ENCODE measurements at regions not wholly inside any gene's neighbourhood (a gene's known extent, or its start where the extent isn't known, plus 50 kb on each side); places are given as distances from the start of the nearest gene placed in this dataset.
"Not testable (repeated sequence)": the region's sequence is repeated elsewhere in the genome, so short reads cannot be mapped to it uniquely, and the experiment has no call there.

- Mint-ChIP-seq H3K27me3 (no peaks in the 10 kb centered on the region), H3K4me1 (no peaks in the 10 kb centered on the region), H3K36me3 (no peaks in the 10 kb centered on the region), H3K27ac (no peak overlapping the region), H3K4me3 (no peak overlapping the region), H3K9me3 (peaks cover 0 to 7% (median 0%) of the 10 kb centered on the region in 11 donors)
- Histone ChIP-seq H3K36me3 (ENCODE audit: control insufficient read depth in 2 of 3, insufficient read depth in 3 of 3, low read length in 3 of 3) (no peaks in the 10 kb centered on the region), H3K4me1 (ENCODE audit: control insufficient read depth in 2 of 2, insufficient read depth in 2 of 2, low read length in 2 of 2) (no peaks in the 10 kb centered on the region), H3K9me3 (ENCODE audit: control insufficient read depth in 2 of 3, low read length in 3 of 3) (no peaks in the 10 kb centered on the region), H3K27ac (ENCODE audit: low read depth, low read length) (no peak overlapping the region), H3K4me3 (ENCODE audit: low read length) (no peak overlapping the region), H3K27me3 (ENCODE audit: control insufficient read depth in 2 of 2, insufficient read depth in 2 of 2, low read length in 2 of 2) (no peaks in the 10 kb centered on the region)
- DNase-seq (no peak), ATAC-seq (no peak)
- CTCF ChIA-PET = no interaction called here
- POLR2A ChIA-PET = no interaction called here
- intact Hi-C loops (cut with micrococcal nuclease) = no loop called here
Observed at GRCh38 chrX:85666471-85666870, 287.0 kb upstream of the POF1B start.

DNA sequence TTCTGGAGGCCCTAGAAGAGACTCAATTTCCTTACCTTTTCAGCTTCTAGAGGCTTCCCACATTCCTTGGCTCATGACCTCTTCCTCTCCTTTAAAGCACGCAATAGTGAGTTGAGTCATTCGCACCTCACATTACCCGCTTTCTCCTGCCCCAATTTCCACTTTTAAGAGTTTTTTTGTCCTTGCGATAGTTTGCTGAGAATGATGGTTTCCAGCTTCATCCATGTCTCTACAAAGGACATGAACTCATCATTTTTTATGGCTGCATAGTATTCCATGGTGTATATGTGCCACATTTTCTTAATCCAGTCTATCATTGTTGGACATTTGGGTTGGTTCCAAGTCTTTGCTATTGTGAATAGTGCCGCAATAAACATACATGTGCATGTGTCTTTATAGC is 284.5 kb upstream of the POF1B start:
- H3K4me1 ChIP-seq (ENCODE audit: control insufficient read depth in 2 of 2, insufficient read depth in 2 of 2, low read length in 2 of 2); H3K9me3 ChIP-seq (ENCODE audit: control insufficient read depth in 2 of 3, low read length in 3 of 3); H3K4me3 ChIP-seq (ENCODE audit: low read length); H3K36me3 Mint-ChIP-seq; H3K27me3 ChIP-seq (ENCODE audit: control insufficient read depth in 2 of 2, insufficient read depth in 2 of 2, low read length in 2 of 2); H3K4me3 Mint-ChIP-seq; intact Hi-C loops (cut with micrococcal nuclease); H3K27ac Mint-ChIP-seq; H3K27me3 Mint-ChIP-seq; CTCF ChIA-PET; H3K27ac ChIP-seq (ENCODE audit: low read depth, low read length); ATAC-seq; H3K4me1 Mint-ChIP-seq; H3K36me3 ChIP-seq (ENCODE audit: control insufficient read depth in 2 of 3, insufficient read depth in 3 of 3, low read length in 3 of 3); POLR2A ChIA-PET; DNase-seq: not testable (repeated sequence)
- peaks cover 0 to 11% (median 0%) of the 10 kb centered on the region in 11 donors for H3K9me3 Mint-ChIP-seq

DNA sequence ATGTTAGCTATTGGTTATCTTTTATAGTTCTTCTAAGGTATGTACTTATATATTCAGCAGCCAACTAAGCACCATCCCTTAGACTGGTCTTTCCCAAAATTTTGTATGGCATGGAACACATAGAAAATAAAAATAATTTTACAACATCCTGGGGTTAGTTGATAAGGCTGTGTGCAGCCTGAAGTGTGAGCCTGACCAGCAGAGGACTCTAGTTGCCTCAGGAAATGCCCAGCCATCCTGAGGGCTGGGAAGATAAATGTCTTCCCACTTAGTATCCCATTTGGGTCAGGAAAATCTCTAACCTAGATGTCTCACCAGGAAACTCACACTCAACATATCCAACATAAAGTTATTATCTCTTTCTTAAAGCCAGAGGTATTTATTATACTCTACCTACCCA is 251.4 kb upstream of the POF1B start:
- H3K27ac ChIP-seq (ENCODE audit: low read depth, low read length) = no peak overlapping the region
- intact Hi-C loops (cut with micrococcal nuclease) = no loop called here
- peaks cover 0 to 3% (median 0%) of the 10 kb centered on the region in 11 donors for H3K9me3 Mint-ChIP-seq
- no peaks in the 10 kb centered on the region for H3K4me1 Mint-ChIP-seq
- H3K4me1 ChIP-seq (ENCODE audit: control insufficient read depth in 2 of 2, insufficient read depth in 2 of 2, low read length in 2 of 2) = no peaks in the 10 kb centered on the region
- no peak for DNase-seq
- no peaks in the 10 kb centered on the region for H3K27me3 ChIP-seq (ENCODE audit: control insufficient read depth in 2 of 2, insufficient read depth in 2 of 2, low read length in 2 of 2)
- H3K4me3 Mint-ChIP-seq = no peak overlapping the region
- no peaks in the 10 kb centered on the region for H3K36me3 Mint-ChIP-seq
- no peaks in the 10 kb centered on the region for H3K36me3 ChIP-seq (ENCODE audit: control insufficient read depth in 2 of 3, insufficient read depth in 3 of 3, low read length in 3 of 3)
- ChIA-PET POLR2A (no interaction called here), CTCF (no interaction called here)
- H3K27me3 Mint-ChIP-seq = no peaks in the 10 kb centered on the region
- no peak overlapping the region for H3K4me3 ChIP-seq (ENCODE audit: low read length)
- H3K9me3 ChIP-seq (ENCODE audit: control insufficient read depth in 2 of 3, low read length in 3 of 3) = no peaks in the 10 kb centered on the region
- ATAC-seq = no peak
- H3K27ac Mint-ChIP-seq = no peak overlapping the region

- no peak for ATAC-seq
- no peaks in the 10 kb centered on the region for H3K4me1 ChIP-seq (ENCODE audit: control insufficient read depth in 2 of 2, insufficient read depth in 2 of 2, low read length in 2 of 2)
- H3K9me3 Mint-ChIP-seq = peaks cover 0 to 3% (median 0%) of the 10 kb centered on the region in 11 donors
- no peaks in the 10 kb centered on the region for H3K36me3 ChIP-seq (ENCODE audit: control insufficient read depth in 2 of 3, insufficient read depth in 3 of 3, low read length in 3 of 3)
- H3K36me3 Mint-ChIP-seq = no peaks in the 10 kb centered on the region
- H3K4me3 Mint-ChIP-seq = no peak overlapping the region
- H3K4me1 Mint-ChIP-seq = no peaks in the 10 kb centered on the region
- no peaks in the 10 kb centered on the region for H3K27me3 Mint-ChIP-seq
- intact Hi-C loops (cut with micrococcal nuclease) = no loop called here
- no peak overlapping the region for H3K27ac ChIP-seq (ENCODE audit: low read depth, low read length)
- ChIA-PET CTCF (no interaction called here), POLR2A (no interaction called here)
- no peak for DNase-seq
- no peaks in the 10 kb centered on the region for H3K9me3 ChIP-seq (ENCODE audit: control insufficient read depth in 2 of 3, low read length in 3 of 3)
- H3K27ac Mint-ChIP-seq = no peak overlapping the region
- no peaks in the 10 kb centered on the region for H3K27me3 ChIP-seq (ENCODE audit: control insufficient read depth in 2 of 2, insufficient read depth in 2 of 2, low read length in 2 of 2)
- no peak overlapping the region for H3K4me3 ChIP-seq (ENCODE audit: low read length)
Observed at GRCh38 chrX:85627363-85627762, 247.9 kb upstream of the POF1B start.

GRCh38 chrX:85622635-85623034 is 243.2 kb upstream of the POF1B start:
- H3K27ac ChIP-seq (ENCODE audit: low read depth, low read length) = no peak overlapping the region
- intact Hi-C loops (cut with micrococcal nuclease) = no loop called here
- Mint-ChIP-seq H3K9me3 (peaks cover 0 to 3% (median 0%) of the 10 kb centered on the region in 11 donors), H3K36me3 (no peaks in the 10 kb centered on the region), H3K4me3 (no peak overlapping the region), H3K4me1 (no peaks in the 10 kb centered on the region), H3K27ac (no peak overlapping the region), H3K27me3 (no peaks in the 10 kb centered on the region)
- ATAC-seq (no peak), DNase-seq (no peak)
- H3K36me3 ChIP-seq (ENCODE audit: control insufficient read depth in 2 of 3, insufficient read depth in 3 of 3, low read length in 3 of 3) = no peaks in the 10 kb centered on the region
- ChIA-PET POLR2A (no interaction called here), CTCF (no interaction called here)
- H3K4me3 ChIP-seq (ENCODE audit: low read length) = no peak overlapping the region
- H3K9me3 ChIP-seq (ENCODE audit: control insufficient read depth in 2 of 3, low read length in 3 of 3) = no peaks in the 10 kb centered on the region
- no peaks in the 10 kb centered on the region for H3K27me3 ChIP-seq (ENCODE audit: control insufficient read depth in 2 of 2, insufficient read depth in 2 of 2, low read length in 2 of 2)
- H3K4me1 ChIP-seq (ENCODE audit: control insufficient read depth in 2 of 2, insufficient read depth in 2 of 2, low read length in 2 of 2) = no peaks in the 10 kb centered on the region

GRCh38 chrX:85620466-85620865 is 241.0 kb upstream of the POF1B start:
- Histone ChIP-seq H3K4me1 (ENCODE audit: control insufficient read depth in 2 of 2, insufficient read depth in 2 of 2, low read length in 2 of 2) (no peaks in the 10 kb centered on the region), H3K4me3 (ENCODE audit: low read length) (no peak overlapping the region), H3K36me3 (ENCODE audit: control insufficient read depth in 2 of 3, insufficient read depth in 3 of 3, low read length in 3 of 3) (no peaks in the 10 kb centered on the region), H3K9me3 (ENCODE audit: control insufficient read depth in 2 of 3, low read length in 3 of 3) (no peaks in the 10 kb centered on the region), H3K27me3 (ENCODE audit: control insufficient read depth in 2 of 2, insufficient read depth in 2 of 2, low read length in 2 of 2) (no peaks in the 10 kb centered on the region), H3K27ac (ENCODE audit: low read depth, low read length) (no peak overlapping the region)
- Mint-ChIP-seq H3K27ac (no peak overlapping the region), H3K4me3 (no peak overlapping the region), H3K36me3 (no peaks in the 10 kb centered on the region), H3K27me3 (no peaks in the 10 kb centered on the region), H3K9me3 (peaks cover 0 to 3% (median 0%) of the 10 kb centered on the region in 11 donors), H3K4me1 (no peaks in the 10 kb centered on the region)
- CTCF ChIA-PET = no interaction called here
- intact Hi-C loops (cut with micrococcal nuclease) = no loop called here
- ATAC-seq (no peak), DNase-seq (no peak)
- POLR2A ChIA-PET = no interaction called here

GRCh38 chrX:85619962-85620361 is 240.5 kb upstream of the POF1B start:
- no peaks in the 10 kb centered on the region for H3K4me1 ChIP-seq (ENCODE audit: control insufficient read depth in 2 of 2, insufficient read depth in 2 of 2, low read length in 2 of 2)
- DNase-seq = no peak
- ChIA-PET CTCF (no interaction called here), POLR2A (no interaction called here)
- H3K4me3 ChIP-seq (ENCODE audit: low read length) = no peak overlapping the region
- Mint-ChIP-seq H3K27me3 (no peaks in the 10 kb centered on the region), H3K4me3 (no peak overlapping the region), H3K9me3 (peaks cover 0 to 3% (median 0%) of the 10 kb centered on the region in 11 donors), H3K4me1 (no peaks in the 10 kb centered on the region), H3K27ac (no peak overlapping the region), H3K36me3 (no peaks in the 10 kb centered on the region)
- H3K27ac ChIP-seq (ENCODE audit: low read depth, low read length) = no peak overlapping the region
- intact Hi-C loops (cut with micrococcal nuclease) = no loop called here
- ATAC-seq = no peak
- no peaks in the 10 kb centered on the region for H3K9me3 ChIP-seq (ENCODE audit: control insufficient read depth in 2 of 3, low read length in 3 of 3)
- H3K27me3 ChIP-seq (ENCODE audit: control insufficient read depth in 2 of 2, insufficient read depth in 2 of 2, low read length in 2 of 2) = no peaks in the 10 kb centered on the region
- H3K36me3 ChIP-seq (ENCODE audit: control insufficient read depth in 2 of 3, insufficient read depth in 3 of 3, low read length in 3 of 3) = no peaks in the 10 kb centered on the region

Measured in naive thymus-derived CD4-positive, alpha-beta T cell (primary cell).